GM13977 (cell line): ENCODE measurements at regions not wholly inside any gene's neighbourhood (a gene's known extent, or its start where the extent isn't known, plus 50 kb on each side); places are given as distances from the start of the nearest gene placed in this dataset.

Experiments
- DNase-seq: peaks from one replicate; pipeline ENCODE4 v3.0.0; 2012; ENCODE audit warnings: low spot score
- in situ Hi-C: fragments of 300-500 bp; cut with MboI; formaldehyde crosslinking; loops from one replicate; pipeline ENCODE4 v1.12.0; 2022; ENCODE audit warnings: low sequenced_read_pairs, low pct_unique_long_range_greater_than_20kb, mixed read lengths, inconsistent platforms; ENCODE audit not compliant: unreplicated experiment
- TF ChIP-seq, protein P1 (sequence below): IDR thresholded peaks from 2 replicates; pipeline ENCODE4 v1.5.1; 2012; ENCODE audit warnings: mild to moderate bottlenecking, control low read depth; ENCODE audit not compliant: insufficient read depth; ENCODE audit errors: extremely low read depth, missing control alignments

- TF ChIP-seq, protein P1, sequence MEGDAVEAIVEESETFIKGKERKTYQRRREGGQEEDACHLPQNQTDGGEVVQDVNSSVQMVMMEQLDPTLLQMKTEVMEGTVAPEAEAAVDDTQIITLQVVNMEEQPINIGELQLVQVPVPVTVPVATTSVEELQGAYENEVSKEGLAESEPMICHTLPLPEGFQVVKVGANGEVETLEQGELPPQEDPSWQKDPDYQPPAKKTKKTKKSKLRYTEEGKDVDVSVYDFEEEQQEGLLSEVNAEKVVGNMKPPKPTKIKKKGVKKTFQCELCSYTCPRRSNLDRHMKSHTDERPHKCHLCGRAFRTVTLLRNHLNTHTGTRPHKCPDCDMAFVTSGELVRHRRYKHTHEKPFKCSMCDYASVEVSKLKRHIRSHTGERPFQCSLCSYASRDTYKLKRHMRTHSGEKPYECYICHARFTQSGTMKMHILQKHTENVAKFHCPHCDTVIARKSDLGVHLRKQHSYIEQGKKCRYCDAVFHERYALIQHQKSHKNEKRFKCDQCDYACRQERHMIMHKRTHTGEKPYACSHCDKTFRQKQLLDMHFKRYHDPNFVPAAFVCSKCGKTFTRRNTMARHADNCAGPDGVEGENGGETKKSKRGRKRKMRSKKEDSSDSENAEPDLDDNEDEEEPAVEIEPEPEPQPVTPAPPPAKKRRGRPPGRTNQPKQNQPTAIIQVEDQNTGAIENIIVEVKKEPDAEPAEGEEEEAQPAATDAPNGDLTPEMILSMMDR: no peak
- no peak for DNase-seq
- in situ Hi-C loops: no loop called here
Observed at GRCh38 chr5:171629221-171629620, 156.4 kb upstream of the SMIM23 start.

- in situ Hi-C loops: no loop called here
- TF ChIP-seq, protein P1: no peak
- no peak for DNase-seq
Observed at GRCh38 chr5:171629628-171630349, 155.8 kb upstream of the SMIM23 start.

- in situ Hi-C loops: no loop called here
- no peak for DNase-seq
- TF ChIP-seq, protein P1: no peak
Observed at GRCh38 chr5:171630350-171631065, 155.1 kb upstream of the SMIM23 start.

DNA sequence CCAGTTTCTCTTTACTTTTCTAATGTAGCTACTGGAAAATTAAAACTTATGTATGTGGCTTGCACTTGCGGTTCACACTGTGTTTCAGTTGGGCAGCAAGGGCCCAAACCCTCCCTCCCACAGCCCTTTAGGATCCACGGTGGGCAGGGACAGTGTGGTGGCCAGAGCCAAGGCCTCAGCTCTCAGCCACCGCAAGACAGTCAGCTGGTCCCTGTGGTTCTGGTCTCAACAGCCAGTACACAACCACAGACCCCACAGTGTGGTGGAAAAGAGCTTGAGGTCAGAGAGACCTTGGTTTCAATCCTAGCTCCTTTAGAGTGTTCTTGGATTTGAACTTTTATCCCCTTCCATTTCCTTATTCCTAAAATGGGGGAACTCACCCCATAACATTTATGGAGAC is 153.0 kb upstream of the SMIM23 start:
- in situ Hi-C loops: no loop called here
- TF ChIP-seq, protein P1: no peak

DNA sequence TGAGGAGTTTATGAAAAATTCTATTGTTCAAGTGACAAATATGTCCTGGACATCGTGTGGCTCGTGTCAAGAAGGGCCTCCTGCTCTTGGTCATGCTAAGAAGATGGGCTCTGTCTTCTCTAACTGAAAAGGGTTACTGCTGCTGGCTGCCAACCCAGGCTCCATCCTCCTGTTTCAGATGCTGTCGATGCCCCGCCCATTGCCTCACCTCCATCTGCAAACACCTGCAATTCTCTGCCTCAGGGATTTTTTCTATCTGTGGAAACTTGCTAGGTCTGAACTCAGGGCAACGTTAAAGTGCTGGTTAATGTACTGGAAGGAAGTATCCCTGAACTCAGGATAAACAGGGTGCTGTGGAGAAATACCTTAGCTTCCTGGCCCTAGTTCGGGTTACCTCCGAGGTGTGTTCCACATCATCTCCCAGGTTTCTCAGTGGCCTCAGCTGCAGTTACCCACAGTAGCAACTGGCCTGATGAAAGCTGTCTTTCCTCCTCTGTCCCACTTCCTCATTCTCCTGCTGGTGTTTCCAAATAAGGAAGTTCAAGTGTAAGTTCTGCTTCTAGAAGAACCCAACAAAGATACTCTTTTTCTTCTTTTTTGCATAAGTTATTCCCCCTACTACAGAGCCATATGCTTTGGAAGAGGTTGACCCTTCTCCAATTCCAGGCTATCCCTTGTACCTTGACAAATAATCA is 151.7 kb upstream of the SMIM23 start:
- TF ChIP-seq, protein P1: no peak
- in situ Hi-C loops: no loop called here
- DNase-seq: no peak

More for the DNA sequence above, 153.0 kb upstream of the SMIM23 start:
- no peak for DNase-seq

GRCh38 chr5:171634511-171634910 is 151.1 kb upstream of the SMIM23 start:
- DNase-seq: no peak
- TF ChIP-seq, protein P1: no peak
- in situ Hi-C loops: no loop called here
